Activated T-cell treated with anti-CD3 and anti-CD28 coated beads for 24 hours (primary cell): ENCODE measurements at regions not wholly inside any gene's neighbourhood (a gene's known extent, or its start where the extent isn't known, plus 50 kb on each side); places are given as distances from the start of the nearest gene placed in this dataset.
"Not testable (repeated sequence)": the region's sequence is repeated elsewhere in the genome, so short reads cannot be mapped to it uniquely, and the experiment has no call there.

Experiments used
- DNase-seq: peaks from one replicate; pipeline ENCODE4 v3.0.0-alpha.2; 2020; ENCODE audit warnings: low read depth

DNA sequence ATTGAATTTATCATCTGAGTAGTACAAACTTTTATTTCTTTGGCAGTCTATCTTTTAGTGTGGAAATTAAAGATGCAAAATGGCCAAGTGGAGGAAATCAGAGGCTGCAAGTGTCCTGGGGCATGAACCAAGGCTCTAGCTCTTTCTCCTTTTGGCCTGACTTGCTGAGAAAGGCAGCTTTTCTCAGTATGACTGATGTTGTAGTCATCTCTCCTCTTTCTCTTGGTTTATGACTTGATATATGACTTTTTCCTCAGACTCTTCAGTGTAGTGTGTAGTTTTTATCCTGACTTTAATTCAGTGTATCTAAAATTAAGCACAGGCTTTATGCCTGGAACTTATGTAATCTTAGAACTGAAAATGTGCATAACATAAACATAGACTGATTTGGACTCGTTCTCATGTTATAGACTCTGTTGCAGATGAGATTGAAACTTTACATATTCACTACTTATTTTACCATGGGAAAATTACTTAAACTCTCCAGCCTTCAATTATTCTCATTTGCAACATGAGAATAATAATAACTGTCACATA is 65.7 kb downstream of the SLITRK5 start:
- DNase-seq = no peak

DNA sequence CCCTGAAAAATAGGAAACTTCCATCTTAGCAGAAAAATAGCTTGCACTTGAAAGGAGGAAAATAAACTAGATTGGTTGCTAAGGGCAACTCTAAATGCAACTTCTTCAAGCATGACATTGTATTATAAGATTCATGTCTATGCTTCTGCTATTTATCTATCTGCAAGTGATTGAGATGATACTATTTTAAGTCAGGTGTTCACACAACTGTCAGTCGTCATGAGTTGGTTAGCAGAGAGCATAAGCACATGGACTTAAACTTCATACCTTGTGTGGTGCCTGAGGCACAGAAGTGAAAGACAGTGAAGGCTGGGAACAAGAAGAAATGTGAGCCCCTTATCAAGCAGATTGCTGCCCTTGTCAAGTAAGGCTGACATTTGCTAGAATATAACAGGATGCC is 82.9 kb downstream of the SLITRK5 start:
- DNase-seq = no peak

DNA sequence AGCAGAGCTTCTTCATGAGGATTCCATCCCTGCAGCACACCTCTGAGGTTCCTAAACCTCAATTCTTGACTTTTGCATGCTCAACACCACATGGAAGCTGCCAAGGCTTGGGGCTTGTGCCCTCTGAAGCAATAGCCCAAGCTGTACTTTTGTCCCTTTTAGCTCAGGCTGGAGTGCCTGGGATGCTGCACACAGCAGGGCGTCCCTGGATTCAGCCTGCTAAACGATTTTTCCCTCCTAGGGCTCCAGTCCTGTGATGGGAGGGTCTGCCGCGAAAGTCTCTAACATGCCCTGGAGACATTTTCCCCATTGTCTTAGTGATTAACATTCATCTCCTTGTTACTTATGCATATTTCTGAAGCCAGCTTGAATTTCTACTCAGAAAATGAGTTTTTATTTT is 98.3 kb downstream of the SLITRK5 start:
- no peak for DNase-seq

DNA sequence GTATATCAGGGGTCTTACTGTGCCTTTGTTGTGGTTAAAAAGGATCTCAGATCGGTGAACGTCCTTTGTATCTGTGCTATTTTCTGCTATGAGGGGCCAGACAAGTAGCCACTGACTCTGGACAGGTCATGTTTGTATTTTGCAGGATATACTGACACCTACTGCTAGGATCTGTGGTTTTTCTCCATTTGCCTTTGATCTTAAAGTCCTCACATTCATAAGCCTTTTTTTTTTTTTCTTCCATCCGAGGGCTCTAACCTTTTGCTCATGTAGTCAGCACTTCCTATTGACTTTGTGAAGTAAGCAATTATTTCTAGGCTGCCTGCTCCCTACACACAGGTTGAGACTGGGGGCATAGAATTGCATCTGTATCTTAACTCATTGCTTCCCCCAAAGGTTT is 106.2 kb downstream of the SLITRK5 start:
- DNase-seq = no peak

DNA sequence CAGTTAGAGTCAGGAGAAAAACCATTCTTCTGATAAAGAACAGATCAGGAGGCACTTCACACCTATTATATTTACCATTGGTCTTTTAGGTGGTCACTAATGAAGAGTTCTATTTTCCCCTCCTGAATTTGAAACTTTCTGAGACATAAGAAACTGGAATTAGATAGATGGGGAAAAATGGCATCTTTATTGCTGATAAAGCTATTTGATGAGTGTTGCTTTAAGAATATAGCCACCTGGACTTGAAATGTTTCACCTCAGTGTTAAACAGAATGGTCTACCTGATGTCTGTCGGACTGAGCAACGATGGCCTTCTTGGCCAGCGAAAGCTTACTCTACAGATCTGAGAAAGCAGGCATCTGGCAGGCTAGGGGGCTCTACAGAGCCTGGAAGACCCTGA is 107.0 kb downstream of the SLITRK5 start:
- DNase-seq = no peak

DNA sequence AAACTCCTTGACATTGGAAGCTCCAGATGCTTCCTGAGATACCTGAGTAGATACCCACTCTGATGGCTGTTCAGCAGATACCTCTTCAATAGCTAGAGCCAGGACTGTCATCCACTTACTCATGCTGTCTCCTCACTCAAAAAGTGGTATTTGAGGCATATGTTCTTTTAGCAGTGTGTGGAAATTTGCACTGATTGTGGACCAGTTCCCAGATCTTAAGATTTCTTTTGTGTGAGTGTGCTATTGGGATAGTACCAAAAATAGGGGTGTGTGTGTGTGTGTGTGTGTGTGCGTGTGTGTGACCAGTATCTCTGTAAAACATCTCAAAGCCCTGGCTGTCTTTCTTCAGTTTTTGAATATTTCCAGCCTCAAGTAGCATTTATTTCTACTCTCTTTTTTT is 108.3 kb downstream of the SLITRK5 start:
- no peak for DNase-seq

DNA sequence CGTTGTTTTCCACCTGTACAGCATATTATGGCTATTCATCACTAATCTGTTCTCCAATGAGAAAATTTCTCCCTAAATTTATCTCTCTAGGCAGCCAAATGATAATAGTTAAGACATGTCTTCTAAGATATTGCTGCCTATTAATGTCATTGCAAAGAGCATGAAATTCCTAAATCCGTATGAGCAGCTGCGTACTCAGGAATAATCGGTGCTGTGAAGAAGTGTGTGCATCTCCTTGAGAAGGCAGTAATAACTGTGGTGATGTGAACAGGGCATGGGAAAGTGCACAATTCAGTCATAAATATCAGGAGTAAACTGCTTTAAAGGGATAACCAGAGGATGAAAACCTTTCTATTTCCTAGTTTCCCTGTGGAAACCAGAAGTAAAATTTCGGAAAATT is 112.2 kb downstream of the SLITRK5 start:
- DNase-seq = no peak

DNA sequence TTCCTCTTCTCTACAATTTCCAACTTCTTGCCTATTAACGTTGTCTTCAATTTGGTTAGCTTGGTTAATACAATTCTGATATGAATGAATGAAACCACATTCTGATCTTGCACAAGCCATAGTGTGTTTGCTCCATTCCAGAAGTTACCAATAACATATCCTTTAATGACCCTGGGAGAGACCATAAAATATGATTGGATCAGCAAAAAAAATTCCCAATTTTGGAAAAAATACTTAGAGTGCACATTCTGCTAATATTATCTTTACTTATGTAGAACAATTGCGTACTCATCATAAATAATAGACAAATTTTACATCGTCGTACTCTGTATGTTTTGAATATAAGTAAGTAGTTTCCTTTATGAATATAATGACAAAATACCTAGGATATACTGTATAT is 117.2 kb downstream of the SLITRK5 start:
- no peak for DNase-seq

DNA sequence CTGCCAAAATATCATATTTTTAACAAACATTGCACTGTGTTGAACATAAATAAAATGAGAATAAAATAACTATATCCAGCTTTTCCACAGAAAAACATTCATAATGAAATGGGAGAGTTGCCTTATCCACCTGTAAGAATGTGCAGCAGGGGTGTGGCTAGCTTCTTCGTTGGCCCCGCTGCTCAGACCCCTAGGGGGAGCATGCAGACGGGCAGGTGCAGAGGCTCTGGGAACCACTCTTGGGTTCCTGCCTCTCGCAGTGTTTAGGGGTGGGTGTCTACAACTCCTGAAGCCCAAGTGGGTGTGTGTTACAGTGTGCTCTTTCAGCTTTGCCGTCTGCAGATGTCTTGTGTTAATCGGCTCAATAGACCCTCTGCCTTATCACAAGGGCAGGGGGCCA is 121.7 kb downstream of the SLITRK5 start:
- no peak for DNase-seq

DNA sequence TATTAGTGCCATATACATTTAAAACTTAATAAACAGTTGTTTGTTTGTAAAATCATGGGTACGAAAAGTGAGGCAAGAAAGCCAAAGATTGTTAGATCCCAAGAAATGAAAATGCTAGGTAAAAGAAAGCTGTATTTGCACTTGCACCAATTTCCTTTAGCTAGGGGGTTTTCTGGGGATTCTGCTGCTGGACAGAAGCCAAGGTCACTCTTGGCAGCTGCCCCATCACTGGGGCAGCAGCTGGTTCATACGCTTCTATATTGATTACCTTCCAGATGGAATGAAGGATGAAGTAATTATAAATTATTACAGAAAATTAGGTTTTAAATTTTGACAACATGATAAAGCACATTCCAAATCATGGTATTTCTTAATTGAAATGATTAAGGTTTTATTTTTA is 127.4 kb downstream of the SLITRK5 start:
- no peak for DNase-seq

DNA sequence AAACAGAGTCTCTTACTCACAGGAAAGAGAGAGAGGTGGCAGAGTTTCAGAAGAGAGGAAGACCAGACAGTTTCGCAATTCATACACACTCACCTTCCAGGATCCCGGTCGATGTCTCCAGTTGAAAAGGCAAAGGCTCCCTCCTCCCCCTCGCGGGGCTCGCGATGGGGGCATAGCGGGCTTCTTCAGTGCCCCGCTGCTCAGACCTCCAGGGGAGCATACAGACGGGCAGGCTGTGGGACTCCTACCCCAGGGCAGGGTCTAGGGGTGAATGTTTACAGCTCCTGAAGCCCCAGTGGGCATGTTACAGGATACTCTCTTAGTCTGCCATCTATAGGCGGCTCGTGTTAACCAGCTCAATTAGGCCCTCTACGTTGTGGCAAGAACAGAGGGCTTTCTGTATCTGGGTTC is 139.2 kb downstream of the SLITRK5 start:
- DNase-seq = no peak

DNA sequence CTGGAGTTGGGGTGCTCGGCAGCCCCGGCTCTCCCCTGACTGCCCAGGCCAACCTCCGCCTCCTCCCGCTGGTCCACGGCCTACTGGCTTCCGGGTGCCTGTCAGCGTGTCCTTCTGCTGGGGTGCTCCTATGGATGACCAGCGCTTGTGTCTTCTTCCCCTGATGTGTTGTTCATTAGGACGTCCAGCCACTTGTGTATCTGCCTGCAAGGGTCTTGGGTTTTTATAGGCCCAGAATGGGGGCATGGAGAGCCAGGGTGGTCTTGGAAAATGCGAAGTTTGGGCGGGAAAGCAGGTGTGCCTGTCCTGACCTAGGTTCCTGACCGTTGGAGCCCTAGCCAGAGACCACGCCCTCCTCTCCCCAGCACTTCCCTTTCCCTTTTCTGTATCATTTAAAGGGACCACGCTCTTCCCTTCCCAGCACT is 139.8 kb downstream of the SLITRK5 start:
- no peak for DNase-seq

DNA sequence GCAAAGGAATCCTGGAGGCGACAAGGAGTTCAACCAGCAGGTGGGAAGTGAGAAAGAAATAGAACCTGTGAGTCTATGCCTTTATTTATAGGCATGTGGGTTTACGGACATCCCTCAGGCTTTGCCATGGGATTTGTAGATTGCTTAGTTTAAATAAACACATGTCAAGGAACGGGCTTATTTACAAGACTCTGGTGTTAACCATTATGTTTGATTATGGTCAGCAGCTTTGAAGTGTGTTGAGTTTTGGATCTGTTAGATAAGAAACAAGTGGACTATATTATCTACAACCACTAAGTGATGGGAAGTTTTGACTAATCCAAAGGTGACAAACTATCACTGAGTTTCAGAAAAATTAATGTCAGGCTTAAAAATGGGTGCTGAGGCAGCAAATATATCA is 143.2 kb downstream of the SLITRK5 start:
- no peak for DNase-seq

DNA sequence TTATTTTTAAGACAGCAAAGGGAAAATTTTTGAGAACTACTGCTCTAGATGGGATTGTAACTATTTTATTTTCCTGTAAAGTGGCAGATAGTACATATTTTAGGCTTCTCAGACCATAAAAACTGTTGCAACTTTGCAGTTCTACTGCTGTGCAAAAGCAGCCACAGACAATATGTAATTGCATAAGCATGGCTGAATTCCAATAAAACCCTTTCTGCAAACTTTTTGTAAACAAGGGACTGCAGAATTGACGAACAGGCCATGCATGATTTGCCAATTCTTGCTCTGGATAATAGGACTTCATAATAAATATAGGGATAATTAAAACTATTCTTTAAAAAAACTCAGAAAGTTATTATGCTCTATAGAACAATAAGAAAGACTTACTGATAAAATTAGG is 149.1 kb downstream of the SLITRK5 start:
- DNase-seq = no peak

DNA sequence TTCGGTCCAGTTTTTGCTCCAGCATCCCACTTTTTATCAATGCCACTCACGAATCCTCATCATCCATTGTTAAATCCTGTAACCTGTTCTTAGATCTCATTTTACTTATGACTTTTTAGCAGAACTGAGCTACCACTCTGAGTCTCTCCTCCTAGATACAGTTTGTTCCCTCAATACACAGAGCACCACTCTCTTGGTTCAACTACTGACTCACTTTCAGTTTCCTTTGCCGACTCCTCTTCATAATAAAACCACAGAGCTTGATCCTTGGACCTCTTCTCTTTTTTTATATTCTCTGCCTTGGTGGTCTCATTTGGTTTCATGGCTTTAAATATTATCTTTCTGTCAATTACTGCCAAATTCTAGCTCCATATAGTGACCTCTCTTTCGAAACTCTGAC is 150.3 kb downstream of the SLITRK5 start:
- DNase-seq = no peak

DNA sequence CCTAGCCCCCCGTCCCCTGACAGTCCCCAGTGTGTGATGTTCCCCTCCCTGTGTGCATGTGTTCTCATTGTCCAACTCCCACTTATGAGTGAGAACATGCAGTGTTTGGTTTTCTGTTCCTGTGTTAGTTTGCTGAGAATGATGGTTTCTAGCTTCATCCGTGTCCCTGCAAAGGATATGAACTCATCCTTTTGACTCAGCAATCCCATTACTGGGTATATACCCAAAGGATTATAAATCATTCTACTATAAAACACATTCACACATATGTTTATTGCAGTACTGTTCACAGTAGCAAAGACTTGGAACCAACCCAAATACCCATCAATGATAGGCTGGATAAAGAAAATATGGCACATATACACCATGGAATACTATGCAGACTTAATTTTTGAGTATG is 155.1 kb downstream of the SLITRK5 start:
- not testable (repeated sequence) for DNase-seq

DNA sequence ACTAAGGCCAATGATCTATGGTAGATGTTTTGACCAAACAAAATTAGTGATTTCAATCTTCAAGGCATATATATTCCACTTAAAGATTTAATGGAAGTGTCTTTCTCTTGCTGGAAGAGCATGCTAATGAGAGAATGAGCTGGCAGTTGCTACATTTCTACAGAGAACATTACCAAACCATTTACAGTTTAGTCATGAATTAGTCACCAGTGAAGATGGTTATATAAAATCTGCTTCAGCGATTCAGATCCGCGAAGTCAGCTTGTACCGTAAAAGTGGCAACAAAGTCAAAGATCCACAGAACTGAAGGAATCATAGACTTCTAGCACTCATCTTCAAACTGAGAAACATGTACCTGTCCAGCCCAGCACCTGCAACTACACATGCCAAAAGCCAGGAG is 156.3 kb downstream of the SLITRK5 start:
- no peak for DNase-seq

DNA sequence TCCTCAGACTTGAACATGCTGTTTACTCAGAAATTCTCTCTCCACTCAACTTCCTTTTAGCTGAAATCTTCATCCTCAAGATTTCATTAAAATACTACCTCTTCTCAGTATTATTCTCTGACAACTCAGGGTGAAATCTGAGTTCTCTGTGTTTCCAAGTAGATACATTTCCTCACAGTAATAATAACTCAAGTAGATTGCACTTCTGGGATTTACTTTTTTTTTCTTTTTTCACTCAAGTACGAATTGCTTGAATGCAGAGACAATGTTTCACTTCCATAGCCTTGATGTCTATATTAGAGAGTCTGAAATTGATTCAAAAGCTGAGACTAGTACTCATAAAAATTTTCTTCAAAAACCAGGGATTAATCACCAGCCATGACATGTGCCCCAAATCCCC is 166.4 kb downstream of the SLITRK5 start:
- DNase-seq = no peak

DNA sequence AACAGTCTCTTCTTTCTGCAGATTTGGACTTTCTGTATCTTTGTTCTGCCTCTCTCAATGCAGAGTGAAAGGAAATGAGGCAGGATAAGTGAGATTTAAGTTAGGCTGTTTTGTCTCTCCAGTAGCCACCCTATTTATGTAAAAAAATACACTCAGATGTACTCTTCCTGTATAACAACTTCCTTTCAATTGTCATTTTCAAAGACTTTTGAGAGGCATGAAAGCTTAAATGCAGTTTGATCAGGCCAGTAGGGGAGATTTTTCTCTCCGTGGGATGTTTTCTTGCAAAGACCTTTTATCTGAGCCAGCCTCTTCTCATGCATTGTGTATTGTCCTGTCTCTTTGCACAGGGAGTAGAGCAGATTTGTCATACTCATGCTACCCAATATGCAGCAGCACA is 166.8 kb downstream of the SLITRK5 start:
- no peak for DNase-seq

DNA sequence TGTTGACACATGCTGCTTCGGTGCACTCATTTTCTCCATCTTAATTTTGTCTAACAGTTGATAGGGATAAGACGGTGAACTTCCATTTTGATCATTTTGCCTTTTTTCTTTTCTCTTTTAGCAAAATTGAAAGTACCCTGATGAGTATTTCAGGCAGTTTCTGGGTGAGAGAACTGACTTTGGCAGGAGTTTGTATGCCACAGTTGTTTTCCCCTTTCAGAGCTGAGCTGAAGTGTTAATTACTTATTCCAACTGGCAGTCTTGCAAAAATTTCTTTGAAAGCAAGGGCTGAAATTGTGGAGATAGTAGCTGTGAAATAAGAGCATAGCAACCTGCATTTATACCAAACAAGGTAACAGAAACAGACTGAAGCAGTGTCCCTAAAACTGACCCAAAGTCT is 180.2 kb downstream of the SLITRK5 start:
- no peak for DNase-seq

DNA sequence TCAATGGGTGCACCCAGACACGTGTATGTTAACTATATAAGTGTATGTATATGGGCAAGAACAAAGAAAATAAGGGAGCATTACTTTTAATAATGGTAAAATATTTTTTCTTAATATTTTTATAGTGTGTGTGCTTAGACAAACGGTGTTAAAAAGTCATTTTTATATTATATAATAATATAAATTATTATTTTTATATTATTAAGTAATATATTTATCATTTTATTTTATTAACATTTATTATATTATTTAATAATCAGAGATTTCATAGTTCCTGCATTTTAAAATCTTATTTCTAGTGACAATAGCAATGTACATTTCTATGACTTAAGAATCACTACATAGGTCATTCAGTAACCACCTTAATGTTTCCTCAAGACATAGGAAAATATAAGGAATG is 184.4 kb downstream of the SLITRK5 start:
- no peak for DNase-seq

DNA sequence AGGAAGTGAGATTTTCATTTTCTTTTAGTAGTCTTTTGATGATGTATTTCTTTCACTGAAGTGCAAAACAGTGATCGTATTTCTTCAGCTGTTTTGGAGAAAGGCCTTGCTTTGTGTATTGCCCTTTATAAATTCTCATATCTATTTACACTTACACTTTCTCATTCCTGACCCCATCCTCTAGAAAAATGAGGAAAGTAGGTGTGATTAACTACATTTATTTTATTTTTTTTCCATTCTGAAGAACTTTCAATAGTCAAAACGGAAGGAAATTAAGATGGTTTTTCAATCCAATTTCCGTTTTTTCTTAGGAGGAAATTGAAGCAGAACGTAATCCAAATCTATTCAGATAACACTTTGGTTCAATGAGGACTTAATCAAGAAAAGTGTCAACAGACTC is 188.1 kb downstream of the SLITRK5 start:
- no peak for DNase-seq

DNA sequence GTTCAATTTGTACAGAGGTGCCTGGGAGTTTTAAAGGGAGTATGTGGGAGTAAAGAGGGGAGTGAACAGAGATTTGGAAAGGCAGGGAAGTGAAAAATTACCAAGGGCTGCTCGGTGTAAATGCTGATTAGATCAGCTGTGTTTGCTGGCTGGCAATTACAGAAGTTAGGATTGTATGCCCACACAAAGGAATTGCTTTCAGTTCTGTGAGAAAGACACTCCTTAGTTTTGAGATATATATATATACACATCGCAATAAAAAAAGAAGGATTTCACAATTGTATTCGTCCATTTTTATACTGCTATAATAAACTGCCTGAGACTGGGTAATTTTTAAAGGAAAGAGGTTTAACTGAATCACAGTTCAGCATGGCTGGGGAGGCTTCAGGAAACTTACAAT is 196.3 kb downstream of the SLITRK5 start:
- no peak for DNase-seq

DNA sequence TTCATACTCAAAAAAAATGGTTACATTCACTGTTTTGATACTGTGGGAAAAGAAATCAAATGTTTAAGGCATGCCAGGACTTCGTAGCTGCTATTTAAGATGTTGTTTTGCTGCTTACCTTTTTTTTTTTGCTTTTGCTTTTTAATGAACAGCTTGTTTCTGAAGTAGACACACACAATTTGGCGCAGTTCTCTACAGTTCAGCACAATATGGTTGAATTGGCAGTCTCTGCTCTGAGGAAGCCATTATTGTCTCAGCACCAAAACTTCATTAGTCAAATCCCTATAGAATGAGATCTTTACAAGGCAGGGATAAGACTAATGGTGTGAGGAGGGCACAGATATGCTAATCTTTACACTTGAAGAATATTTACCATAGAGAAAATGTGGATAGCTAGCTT is 197.6 kb downstream of the SLITRK5 start:
- DNase-seq = no peak

DNA sequence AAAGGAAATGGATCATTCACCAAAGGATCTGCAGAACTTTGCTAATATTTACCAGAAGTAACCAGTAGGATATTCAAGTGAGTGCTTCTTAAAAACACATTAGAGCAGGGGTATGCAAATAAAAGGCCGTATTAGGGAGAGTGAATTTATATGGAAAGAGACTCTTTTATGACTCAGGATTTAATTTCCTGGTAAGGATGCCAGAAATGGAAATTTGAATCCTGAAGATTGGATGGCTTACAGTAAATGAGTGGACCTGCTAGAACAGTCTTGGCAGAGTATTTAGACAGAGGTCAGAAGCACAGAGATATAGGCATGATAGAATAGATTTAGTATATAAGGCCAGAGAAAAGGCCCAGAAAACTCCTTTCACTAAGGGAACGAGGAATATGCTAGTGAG is 201.6 kb downstream of the SLITRK5 start:
- no peak for DNase-seq
